Neural progenitor cell (in vitro differentiated cells): ENCODE measurements at regions not wholly inside any gene's neighbourhood (a gene's known extent, or its start where the extent isn't known, plus 50 kb on each side); places are given as distances from the start of the nearest gene placed in this dataset.

ENCODE experiments used
- CTCF ChIP-seq: fragments of 200-600 bp; sonication (generic); IDR thresholded peaks from 2 replicates; pipeline ENCODE4 v1.5.1; 2017; ENCODE audit warnings: antibody characterized with exemption, mild to moderate bottlenecking
- EZH2 ChIP-seq: fragments of 200-600 bp; sonication (generic); IDR thresholded peaks from 2 replicates; pipeline ENCODE4 v1.6.1; 2017; ENCODE audit warnings: antibody characterized with exemption, mild to moderate bottlenecking, moderate library complexity
- EZH2phosphoT487 ChIP-seq: fragments of 200-600 bp; sonication (generic); IDR thresholded peaks from 2 replicates; pipeline ENCODE4 v1.6.1; 2017; ENCODE audit warnings: antibody characterized with exemption

- no peak for TF ChIP-seq CTCF
- TF ChIP-seq EZH2: no peak
- TF ChIP-seq EZH2phosphoT487: no peak
These were observed 320.9 kb downstream of the GABRB3 start for GRCh38 chr15:26451995-26452394.
